ENCODE measurements at regions not wholly inside any gene's neighbourhood (a gene's known extent, or its start where the extent isn't known, plus 50 kb on each side); places are given as distances from the start of the nearest gene placed in this dataset.

GRCh38 chr2:111657351-111657975 lies 226.5 kb downstream of the ANAPC1 start:
- in situ Hi-C loops (cut with HindIII; ENCODE audit: low sequenced_read_pairs) = no loop called here
- DNase-seq (ENCODE audit: low spot score) = no peak

- no peak for DNase-seq (ENCODE audit: low spot score)
- in situ Hi-C loops (cut with HindIII; ENCODE audit: low sequenced_read_pairs) = no loop called here
Observed at GRCh38 chr2:111659361-111660333, 224.3 kb downstream of the ANAPC1 start.

DNA sequence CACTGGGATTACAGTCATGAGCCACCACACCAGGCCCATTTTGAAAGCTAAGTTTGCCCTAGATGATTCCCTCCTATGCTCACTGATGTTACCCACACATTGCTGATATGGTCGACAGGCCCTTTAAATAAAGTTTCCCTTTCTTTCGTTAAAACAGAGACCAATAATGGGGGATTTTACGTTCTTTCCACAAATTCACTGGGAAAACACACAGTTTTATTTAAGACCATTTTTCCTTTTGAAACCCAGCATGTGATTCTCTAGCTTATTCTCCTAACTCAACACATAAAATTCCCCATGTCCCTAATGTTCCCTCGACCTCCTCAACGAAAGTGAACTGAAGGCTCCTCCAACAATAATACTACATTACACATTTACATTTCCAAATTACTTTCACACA lies 223.2 kb downstream of the ANAPC1 start:
- in situ Hi-C loops (cut with HindIII; ENCODE audit: low sequenced_read_pairs) = no loop called here

GRCh38 chr2:111661286-111661940 lies 222.6 kb downstream of the ANAPC1 start:
- in situ Hi-C loops (cut with HindIII; ENCODE audit: low sequenced_read_pairs) = no loop called here
- no peak for DNase-seq (ENCODE audit: low spot score)

More for the DNA sequence above, 223.2 kb downstream of the ANAPC1 start:
- DNase-seq (ENCODE audit: low spot score) = no peak

DNA sequence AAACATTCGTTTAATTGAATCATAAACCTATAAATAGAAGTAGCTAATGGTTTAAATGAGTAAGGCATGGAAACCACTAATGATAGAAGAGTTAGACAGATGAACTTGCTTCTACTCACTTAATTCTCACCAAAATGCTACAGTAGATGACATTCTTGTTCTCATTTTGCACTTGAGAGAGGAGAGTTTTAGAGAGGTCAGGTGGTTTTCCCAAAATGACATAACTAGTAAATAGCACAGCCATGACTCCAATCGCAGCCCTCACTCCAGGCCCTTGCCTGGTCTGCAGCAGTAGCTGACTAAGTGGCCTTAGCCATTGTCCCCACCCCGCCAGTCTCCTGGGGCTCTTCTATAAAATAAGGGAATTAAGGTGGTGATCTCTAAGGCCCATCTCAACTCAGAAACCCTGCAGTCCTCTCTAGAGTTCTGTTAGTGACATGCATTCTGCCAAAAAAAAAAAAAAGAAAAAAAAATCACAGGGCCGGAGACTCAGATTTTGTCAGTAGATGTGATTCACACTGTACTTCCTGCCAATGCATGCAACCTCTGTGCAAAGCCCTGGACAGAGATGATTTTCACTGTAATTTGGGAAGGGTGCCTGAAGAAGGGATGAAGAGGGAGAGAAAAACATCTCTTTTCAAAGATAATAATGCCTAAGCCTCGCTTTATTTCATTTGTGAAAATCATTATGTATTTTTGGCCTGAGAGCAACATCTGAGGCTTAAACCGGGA lies 221.8 kb downstream of the ANAPC1 start:
- in situ Hi-C loops (cut with HindIII; ENCODE audit: low sequenced_read_pairs) = no loop called here

GRCh38 chr2:111662771-111663470 lies 221.1 kb downstream of the ANAPC1 start:
- in situ Hi-C loops (cut with HindIII; ENCODE audit: low sequenced_read_pairs) = no loop called here
- DNase-seq (ENCODE audit: low spot score) = no peak

More for the DNA sequence above, 221.8 kb downstream of the ANAPC1 start:
- DNase-seq (ENCODE audit: low spot score) = no peak

GRCh38 chr2:111663471-111664274 lies 220.3 kb downstream of the ANAPC1 start:
- in situ Hi-C loops (cut with HindIII; ENCODE audit: low sequenced_read_pairs) = no loop called here
- DNase-seq (ENCODE audit: low spot score) = no peak

DNA sequence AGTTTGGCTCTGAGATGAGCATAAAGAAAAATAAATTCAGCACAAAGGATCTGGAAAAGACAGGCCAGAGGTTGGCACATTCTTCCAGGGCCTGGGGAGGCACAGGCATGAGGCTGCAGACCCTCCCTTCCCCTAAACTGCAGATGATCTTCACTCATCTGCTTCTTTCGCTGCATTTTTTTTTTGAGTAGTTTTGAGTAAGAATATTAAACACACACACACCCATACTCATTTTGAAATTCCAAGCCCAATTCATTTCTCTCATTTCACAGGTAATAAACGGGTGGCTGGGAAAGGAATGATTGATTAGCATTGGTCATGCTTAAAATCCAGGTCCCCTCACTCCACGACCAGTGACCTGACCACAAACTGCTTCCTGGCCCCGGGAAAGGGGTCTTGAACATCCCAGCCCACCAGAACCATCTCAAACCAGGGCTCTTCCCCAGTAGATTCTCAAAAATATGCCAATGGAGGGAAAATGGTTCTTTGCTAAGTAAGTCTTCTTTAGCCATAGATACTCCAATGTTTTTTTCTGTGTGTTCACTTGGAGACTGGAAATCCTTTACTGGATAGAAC lies 219.6 kb downstream of the ANAPC1 start:
- in situ Hi-C loops (cut with HindIII; ENCODE audit: low sequenced_read_pairs) = no loop called here
- no peak for DNase-seq (ENCODE audit: low spot score)

- no peak for DNase-seq (ENCODE audit: low spot score)
- in situ Hi-C loops (cut with HindIII; ENCODE audit: low sequenced_read_pairs) = no loop called here
Observed at GRCh38 chr2:111665011-111665410, 219.0 kb downstream of the ANAPC1 start.

DNA sequence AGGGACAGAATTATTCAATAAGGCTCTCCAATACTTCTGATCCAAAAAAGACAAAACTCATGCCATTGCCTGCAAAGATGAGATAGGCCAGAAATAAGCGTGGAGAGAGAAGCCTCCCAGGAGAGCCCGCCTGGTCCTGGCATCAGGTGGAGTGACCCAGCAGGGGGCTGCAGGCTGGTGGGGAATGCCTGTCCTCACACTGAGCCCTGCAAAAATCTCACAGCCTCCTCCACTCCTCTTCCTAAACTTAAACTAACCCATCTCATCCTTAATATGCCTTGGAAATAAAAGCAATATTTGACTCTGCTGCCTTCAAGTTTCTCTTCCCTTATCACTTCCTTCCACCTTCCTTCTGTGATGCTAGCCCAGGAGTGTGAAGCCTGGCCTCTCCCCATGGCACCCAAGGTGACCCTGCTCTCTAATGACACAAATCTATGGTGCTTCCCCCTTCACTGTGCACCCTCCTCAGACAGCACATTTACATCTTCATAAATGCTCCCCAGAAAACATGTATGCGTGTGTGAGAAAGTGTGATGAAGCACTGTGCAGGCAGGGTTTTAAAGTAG lies 218.4 kb downstream of the ANAPC1 start:
- no peak for DNase-seq (ENCODE audit: low spot score)
- in situ Hi-C loops (cut with HindIII; ENCODE audit: low sequenced_read_pairs) = no loop called here

- in situ Hi-C loops (cut with HindIII; ENCODE audit: low sequenced_read_pairs) = no loop called here
- no peak for DNase-seq (ENCODE audit: low spot score)
Observed at GRCh38 chr2:111666160-111666559, 217.8 kb downstream of the ANAPC1 start.

DNA sequence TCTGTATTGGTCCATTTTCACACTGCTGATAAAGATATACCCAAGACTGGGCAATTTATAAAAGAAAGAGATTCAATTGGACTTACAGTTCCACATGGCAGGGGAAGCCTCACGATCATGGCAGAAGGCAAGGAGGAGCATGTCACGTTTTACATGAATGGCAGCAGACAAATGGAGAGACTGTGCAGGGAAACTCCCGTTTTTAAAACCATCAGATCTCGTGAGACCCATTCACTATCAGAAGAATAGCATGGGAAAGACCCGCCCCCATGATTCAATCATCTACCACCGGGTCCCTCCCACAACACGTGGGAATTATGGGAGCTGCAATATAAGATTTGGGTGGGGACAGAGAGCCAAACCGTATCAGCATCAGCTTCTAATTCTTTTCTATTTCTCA lies 217.0 kb downstream of the ANAPC1 start:
- in situ Hi-C loops (cut with HindIII; ENCODE audit: low sequenced_read_pairs) = no loop called here
- no peak for DNase-seq (ENCODE audit: low spot score)

GRCh38 chr2:111667542-111668273 lies 216.3 kb downstream of the ANAPC1 start:
- in situ Hi-C loops (cut with HindIII; ENCODE audit: low sequenced_read_pairs) = no loop called here

DNA sequence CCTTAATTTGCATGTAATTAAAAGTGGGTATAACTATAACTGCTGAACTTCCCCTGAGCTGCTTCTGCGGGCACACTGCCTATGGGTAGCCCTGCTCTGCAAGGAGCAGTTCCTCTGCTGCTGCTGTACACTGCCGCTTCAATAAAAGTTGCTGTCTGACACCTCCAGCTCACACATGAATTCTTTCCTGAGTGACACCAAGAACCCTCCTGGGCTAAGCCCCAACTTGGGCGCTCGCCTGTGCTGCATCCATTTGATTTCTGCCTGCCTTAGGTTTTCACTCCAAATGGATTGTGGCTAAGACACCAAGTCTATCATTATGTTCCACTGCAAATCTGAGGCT lies 215.7 kb downstream of the ANAPC1 start:
- DNase-seq (ENCODE audit: low spot score) = no peak
- in situ Hi-C loops (cut with HindIII; ENCODE audit: low sequenced_read_pairs) = no loop called here

More at GRCh38 chr2:111667542-111668273, 216.3 kb downstream of the ANAPC1 start:
- peak; percentile 19 for DNase-seq (ENCODE audit: low spot score)

- DNase-seq (ENCODE audit: low spot score) = no peak
- in situ Hi-C loops (cut with HindIII; ENCODE audit: low sequenced_read_pairs) = no loop called here
Observed at GRCh38 chr2:111668741-111669140, 215.3 kb downstream of the ANAPC1 start.

DNA sequence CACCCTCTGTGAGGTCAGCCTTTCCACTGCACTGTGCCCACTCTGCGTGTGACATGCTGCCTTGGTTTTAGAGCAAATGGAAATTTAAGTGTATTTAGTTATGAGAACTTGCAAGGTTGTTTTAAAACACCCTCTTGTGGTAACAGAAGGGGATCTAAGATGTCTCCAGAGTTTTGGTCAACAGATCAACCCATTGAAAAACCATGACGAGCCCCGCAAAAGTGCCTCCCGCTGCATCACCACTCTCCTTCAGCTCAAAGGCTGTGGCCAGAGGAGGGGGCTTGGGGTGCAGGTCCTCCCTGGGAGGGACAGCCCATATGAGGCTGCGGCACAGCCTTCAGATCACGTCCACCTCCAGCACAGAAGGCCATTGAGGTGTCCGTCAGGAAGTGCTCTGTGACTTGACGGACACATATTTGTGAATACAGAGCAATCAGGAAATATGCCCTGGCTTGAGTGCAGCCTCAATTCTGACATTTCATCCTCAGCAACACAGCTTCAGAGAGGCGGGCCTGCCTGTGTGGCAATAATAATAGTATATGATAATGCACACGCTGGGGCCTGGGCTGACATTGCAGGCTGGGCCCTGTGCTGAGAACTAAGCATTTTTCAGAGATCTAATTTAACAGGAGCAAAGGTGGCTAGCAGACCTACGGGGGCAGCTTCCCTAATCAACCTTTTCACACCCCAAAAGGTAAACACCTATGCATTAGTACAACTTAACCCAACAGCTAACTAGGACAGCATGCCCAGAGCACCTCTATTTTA lies 213.9 kb downstream of the ANAPC1 start:
- DNase-seq (ENCODE audit: low spot score) = no peak

More for the DNA sequence above, 213.9 kb downstream of the ANAPC1 start:
- in situ Hi-C loops (cut with HindIII; ENCODE audit: low sequenced_read_pairs) = no loop called here

All from G401 (cell line).